ENCODE measurements at regions not wholly inside any gene's neighbourhood (a gene's known extent, or its start where the extent isn't known, plus 50 kb on each side); places are given as distances from the start of the nearest gene placed in this dataset.

DNA sequence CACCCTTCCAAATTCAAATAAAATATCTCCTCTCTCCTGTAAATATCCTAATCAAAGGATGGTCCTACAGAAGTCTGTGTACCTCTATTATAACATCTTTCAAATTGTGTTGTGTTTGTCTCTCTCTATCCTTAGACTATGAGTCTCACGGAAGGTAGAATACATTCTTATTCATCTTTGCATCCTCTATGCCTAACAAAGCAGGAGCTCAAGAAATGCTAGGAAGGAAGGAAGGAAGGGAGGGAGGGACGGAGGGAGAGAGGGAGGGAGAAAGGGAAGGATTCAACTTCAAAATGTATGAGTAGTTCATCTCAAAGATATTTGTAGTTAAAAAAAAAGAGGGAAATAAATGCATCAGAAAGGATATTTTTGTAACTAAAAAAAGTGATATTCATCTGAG lies 150.0 kb downstream of the RTP4 start:
- H3K79me2 ChIP-seq (ENCODE audit: control insufficient read depth, insufficient read depth, low read length), result no peaks in the 10 kb centered on the region
- no peak overlapping the region for H2AFZ ChIP-seq (ENCODE audit: low read length)
- H3K27me3 ChIP-seq (ENCODE audit: control insufficient read depth, insufficient read depth, low read length), result no peaks in the 10 kb centered on the region
- no peak overlapping the region for H3K9ac ChIP-seq (ENCODE audit: insufficient read depth, low read length)
- H4K20me1 ChIP-seq (ENCODE audit: control insufficient read depth, extremely low read depth, insufficient read depth, low read length), result no peaks in the 10 kb centered on the region
- H3K9me3 ChIP-seq (ENCODE audit: control insufficient read depth, insufficient read depth, low read depth, low read length), result no peaks in the 10 kb centered on the region
- no peaks in the 10 kb centered on the region for H3K36me3 ChIP-seq (ENCODE audit: control insufficient read depth, insufficient read depth, low read length)
- no peak for DNase-seq (ENCODE audit: low read depth in 2 of 2)
- no peaks in the 10 kb centered on the region for H3K4me1 ChIP-seq (ENCODE audit: control insufficient read depth, extremely low read depth, insufficient read depth, low read length)
- H3K4me3 ChIP-seq (replicated peaks in 1 of 4; ENCODE audit: control extremely low read depth in 1 of 4, insufficient read depth in 1 of 4, low read depth in 3 of 4, low read length in 4 of 4), result no peak overlapping the region
- H3K27ac ChIP-seq (ENCODE audit: insufficient read depth, low read length), result no peak overlapping the region
- no peak for TF ChIP-seq EZH2 (IDR thresholded peaks at IDR 0.05; ENCODE audit: low read length, missing control alignments)
- TF ChIP-seq, protein P1, sequence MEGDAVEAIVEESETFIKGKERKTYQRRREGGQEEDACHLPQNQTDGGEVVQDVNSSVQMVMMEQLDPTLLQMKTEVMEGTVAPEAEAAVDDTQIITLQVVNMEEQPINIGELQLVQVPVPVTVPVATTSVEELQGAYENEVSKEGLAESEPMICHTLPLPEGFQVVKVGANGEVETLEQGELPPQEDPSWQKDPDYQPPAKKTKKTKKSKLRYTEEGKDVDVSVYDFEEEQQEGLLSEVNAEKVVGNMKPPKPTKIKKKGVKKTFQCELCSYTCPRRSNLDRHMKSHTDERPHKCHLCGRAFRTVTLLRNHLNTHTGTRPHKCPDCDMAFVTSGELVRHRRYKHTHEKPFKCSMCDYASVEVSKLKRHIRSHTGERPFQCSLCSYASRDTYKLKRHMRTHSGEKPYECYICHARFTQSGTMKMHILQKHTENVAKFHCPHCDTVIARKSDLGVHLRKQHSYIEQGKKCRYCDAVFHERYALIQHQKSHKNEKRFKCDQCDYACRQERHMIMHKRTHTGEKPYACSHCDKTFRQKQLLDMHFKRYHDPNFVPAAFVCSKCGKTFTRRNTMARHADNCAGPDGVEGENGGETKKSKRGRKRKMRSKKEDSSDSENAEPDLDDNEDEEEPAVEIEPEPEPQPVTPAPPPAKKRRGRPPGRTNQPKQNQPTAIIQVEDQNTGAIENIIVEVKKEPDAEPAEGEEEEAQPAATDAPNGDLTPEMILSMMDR (conservative IDR thresholded peaks at IDR 0.05 in 1 of 2, IDR thresholded peaks at IDR 0.05 in 1 of 2; ENCODE audit: low read depth in 1 of 2, low read length in 2 of 2), result no peak
- no peak overlapping the region for H3K4me2 ChIP-seq (ENCODE audit: extremely low read depth, insufficient read depth, low read length)

DNA sequence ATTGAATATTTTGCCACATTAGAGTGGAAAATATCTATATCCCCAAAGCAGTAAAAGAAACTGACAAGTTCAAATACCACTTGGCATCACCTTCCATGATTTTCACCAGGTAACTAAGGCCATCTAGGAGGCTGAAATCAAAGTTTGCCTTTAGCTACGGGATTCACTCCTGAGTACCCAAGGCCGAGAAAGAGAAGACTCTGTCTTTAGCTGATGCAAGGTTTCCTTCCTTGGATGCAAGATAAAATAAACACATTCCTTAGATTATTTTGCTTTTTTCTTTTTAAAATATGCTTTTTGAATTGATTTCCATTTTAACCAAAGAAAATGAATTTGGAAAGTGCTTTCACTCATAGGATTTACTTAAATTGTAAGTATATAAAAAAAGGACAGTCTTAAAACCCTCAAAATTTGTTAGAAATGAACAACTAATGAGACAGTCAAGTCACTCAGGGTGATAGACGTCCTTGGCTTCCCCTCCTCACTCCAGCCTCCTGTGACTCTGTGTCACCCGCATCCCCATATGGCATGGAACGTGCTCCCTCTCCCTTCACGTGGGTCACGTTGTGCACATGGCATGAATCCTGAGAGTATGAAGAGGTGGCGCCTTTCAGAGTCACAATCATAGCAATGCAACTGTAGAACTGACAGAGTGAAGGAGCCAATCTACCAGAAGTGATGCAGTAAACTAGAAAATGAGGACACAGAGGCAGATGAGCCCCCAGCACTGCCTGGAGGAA lies 148.4 kb downstream of the RTP4 start:
- Histone ChIP-seq H3K4me3 (replicated peaks in 1 of 4; ENCODE audit: control extremely low read depth in 1 of 4, insufficient read depth in 1 of 4, low read depth in 3 of 4, low read length in 4 of 4) (no peak overlapping the region), H3K4me1 (ENCODE audit: control insufficient read depth, extremely low read depth, insufficient read depth, low read length) (no peaks in the 10 kb centered on the region), H3K36me3 (ENCODE audit: control insufficient read depth, insufficient read depth, low read length) (no peaks in the 10 kb centered on the region), H3K79me2 (ENCODE audit: control insufficient read depth, insufficient read depth, low read length) (no peaks in the 10 kb centered on the region), H3K4me2 (ENCODE audit: extremely low read depth, insufficient read depth, low read length) (no peak overlapping the region), H3K9me3 (ENCODE audit: control insufficient read depth, insufficient read depth, low read depth, low read length) (no peaks in the 10 kb centered on the region), H3K9ac (ENCODE audit: insufficient read depth, low read length) (no peak overlapping the region), H2AFZ (ENCODE audit: low read length) (no peak overlapping the region), H4K20me1 (ENCODE audit: control insufficient read depth, extremely low read depth, insufficient read depth, low read length) (no peaks in the 10 kb centered on the region), H3K27ac (ENCODE audit: insufficient read depth, low read length) (no peak overlapping the region), H3K27me3 (ENCODE audit: control insufficient read depth, insufficient read depth, low read length) (no peaks in the 10 kb centered on the region)
- no peak for DNase-seq (ENCODE audit: low read depth in 2 of 2)
- TF ChIP-seq, protein P1 (conservative IDR thresholded peaks at IDR 0.05 in 1 of 2, IDR thresholded peaks at IDR 0.05 in 1 of 2; ENCODE audit: low read depth in 1 of 2, low read length in 2 of 2), result no peak
- no peak for TF ChIP-seq EZH2 (IDR thresholded peaks at IDR 0.05; ENCODE audit: low read length, missing control alignments)

DNA sequence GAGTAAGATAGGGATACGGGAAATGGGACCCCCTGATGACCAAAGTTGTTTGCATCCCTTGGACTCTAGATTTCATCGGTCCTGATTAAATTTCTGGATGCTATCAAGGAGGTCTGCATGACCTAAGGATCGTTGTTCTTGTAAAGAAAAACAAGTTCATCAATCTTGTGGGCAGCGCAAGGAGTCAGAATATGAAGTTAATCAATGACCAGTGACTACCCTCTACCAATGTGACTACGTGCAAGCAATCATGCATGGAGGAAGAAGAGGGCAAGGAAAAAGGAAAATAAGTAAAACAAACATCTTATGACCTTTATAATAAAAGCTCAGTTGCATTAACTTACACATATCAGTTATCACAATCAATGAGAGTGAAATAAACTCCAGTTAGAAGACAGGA lies 139.7 kb downstream of the RTP4 start:
- no peaks in the 10 kb centered on the region for H3K27me3 ChIP-seq (ENCODE audit: control insufficient read depth, insufficient read depth, low read length)
- H3K9me3 ChIP-seq (ENCODE audit: control insufficient read depth, insufficient read depth, low read depth, low read length), result no peaks in the 10 kb centered on the region
- H3K4me3 ChIP-seq (replicated peaks in 1 of 4; ENCODE audit: control extremely low read depth in 1 of 4, insufficient read depth in 1 of 4, low read depth in 3 of 4, low read length in 4 of 4), result no peak overlapping the region
- no peaks in the 10 kb centered on the region for H4K20me1 ChIP-seq (ENCODE audit: control insufficient read depth, extremely low read depth, insufficient read depth, low read length)
- H3K36me3 ChIP-seq (ENCODE audit: control insufficient read depth, insufficient read depth, low read length), result no peaks in the 10 kb centered on the region
- no peaks in the 10 kb centered on the region for H3K79me2 ChIP-seq (ENCODE audit: control insufficient read depth, insufficient read depth, low read length)
- no peak overlapping the region for H2AFZ ChIP-seq (ENCODE audit: low read length)
- no peak for DNase-seq (ENCODE audit: low read depth in 2 of 2)
- H3K27ac ChIP-seq (ENCODE audit: insufficient read depth, low read length), result no peak overlapping the region
- no peak overlapping the region for H3K9ac ChIP-seq (ENCODE audit: insufficient read depth, low read length)
- H3K4me1 ChIP-seq (ENCODE audit: control insufficient read depth, extremely low read depth, insufficient read depth, low read length), result no peaks in the 10 kb centered on the region
- TF ChIP-seq EZH2 (IDR thresholded peaks at IDR 0.05; ENCODE audit: low read length, missing control alignments), result no peak
- TF ChIP-seq, protein P1 (conservative IDR thresholded peaks at IDR 0.05 in 1 of 2, IDR thresholded peaks at IDR 0.05 in 1 of 2; ENCODE audit: low read depth in 1 of 2, low read length in 2 of 2), result no peak
- no peak overlapping the region for H3K4me2 ChIP-seq (ENCODE audit: extremely low read depth, insufficient read depth, low read length)
